ENCODE measurements at regions not wholly inside any gene's neighbourhood (a gene's known extent, or its start where the extent isn't known, plus 50 kb on each side); places are given as distances from the start of the nearest gene placed in this dataset.

GRCh38 chr2:53035153-53035552 is 732.5 kb upstream of the CHAC2 start:
- H3K36me3 ChIP-seq (ENCODE audit: control insufficient read depth in 2 of 2, insufficient read depth in 1 of 2, low read length in 2 of 2) = no peaks in the 10 kb centered on the region
- TF ChIP-seq ZNF324 (tag by site-specific recombination; IDR thresholded peaks at IDR 0.05) (no peak), KLF8 (tag by site-specific recombination; IDR thresholded peaks at IDR 0.05) (no peak), ZFP69B (tag by site-specific recombination; IDR thresholded peaks at IDR 0.05) (no peak), ZNF624 (tag by site-specific recombination; IDR thresholded peaks at IDR 0.05) (no peak), ZNF146 (tag by site-specific recombination; IDR thresholded peaks at IDR 0.05) (no peak), ZXDB (tag by site-specific recombination; IDR thresholded peaks at IDR 0.05) (no peak), ZBTB11 (tag by site-specific recombination; conservative IDR thresholded peaks at IDR 0.05; ENCODE audit: low read depth) (no peak), ZNF549 (tag by site-specific recombination; IDR thresholded peaks at IDR 0.05) (no peak), HIC1 (tag by site-specific recombination; IDR thresholded peaks at IDR 0.05) (no peak)
- ChIA-PET POLR2A (no interaction called here), CTCF (no interaction called here)
- H3K4me1 ChIP-seq (ENCODE audit: control insufficient read depth, insufficient read depth, low read length) = no peaks in the 10 kb centered on the region
- no peaks in the 10 kb centered on the region for H3K9me3 ChIP-seq (ENCODE audit: control insufficient read depth, insufficient read depth, low read depth, low read length)
- no peak overlapping the region for H3K4me3 ChIP-seq (ENCODE audit: low read depth, low read length)
- H3K27ac ChIP-seq (ENCODE audit: extremely low read depth, low read depth, low read length) = no peak overlapping the region

GRCh38 chr2:53033411-53033810 is 734.2 kb upstream of the CHAC2 start:
- no peak overlapping the region for H3K27ac ChIP-seq (ENCODE audit: extremely low read depth, low read depth, low read length)
- no peak overlapping the region for H3K4me3 ChIP-seq (ENCODE audit: low read depth, low read length)
- H3K36me3 ChIP-seq (ENCODE audit: control insufficient read depth in 2 of 2, insufficient read depth in 1 of 2, low read length in 2 of 2) = no peaks in the 10 kb centered on the region
- H3K4me1 ChIP-seq (ENCODE audit: control insufficient read depth, insufficient read depth, low read length) = no peaks in the 10 kb centered on the region
- CTCF ChIA-PET = interaction anchor here (0.6 kb wide), 1 partner anchor 10 kb away, joined by 6 read pairs; no protein-coding TSS in a partner anchor
- no peaks in the 10 kb centered on the region for H3K9me3 ChIP-seq (ENCODE audit: control insufficient read depth, insufficient read depth, low read depth, low read length)
- POLR2A ChIA-PET = no interaction called here
- no peak for TF ChIP-seq INSM2 (tag by site-specific recombination; IDR thresholded peaks at IDR 0.05)
- no peak for TF ChIP-seq ZNF248 (tag by site-specific recombination; IDR thresholded peaks at IDR 0.05)
- no peak for TF ChIP-seq ZNF416 (tag by site-specific recombination; IDR thresholded peaks at IDR 0.05)
- TF ChIP-seq ZBTB20 (tag by site-specific recombination; IDR thresholded peaks at IDR 0.05) = no peak
- TF ChIP-seq ZNF558 (tag by site-specific recombination; IDR thresholded peaks at IDR 0.05) = no peak
- TF ChIP-seq ZNF335 (tag by site-specific recombination; conservative IDR thresholded peaks at IDR 0.05) = no peak
- no peak for TF ChIP-seq ZNF10 (tag by site-specific recombination; IDR thresholded peaks at IDR 0.05)
- no peak for TF ChIP-seq ZNF580 (tag by site-specific recombination; IDR thresholded peaks at IDR 0.05)
- TF ChIP-seq SP7 (tag by site-specific recombination; IDR thresholded peaks at IDR 0.05) = no peak
- no peak for TF ChIP-seq ZNF292 (tag by site-specific recombination; IDR thresholded peaks at IDR 0.05; ENCODE audit: borderline replicate concordance, low read depth)
- no peak for TF ChIP-seq ZBTB49 (tag by site-specific recombination; IDR thresholded peaks at IDR 0.05; ENCODE audit: low read depth)
- TF ChIP-seq ZBTB6 (tag by site-specific recombination; IDR thresholded peaks at IDR 0.05) = no peak
- no peak for TF ChIP-seq ZNF366 (tag by site-specific recombination; conservative IDR thresholded peaks at IDR 0.05)
- no peak for TF ChIP-seq ZNF274 (IDR thresholded peaks at IDR 0.05; ENCODE audit: low read length)
- no peak for TF ChIP-seq ZNF274 (tag by site-specific recombination; IDR thresholded peaks at IDR 0.05; ENCODE audit: borderline replicate concordance)
- no peak for TF ChIP-seq SALL2 (tag by site-specific recombination; IDR thresholded peaks at IDR 0.05; ENCODE audit: borderline replicate concordance)
- TF ChIP-seq ZNF560 (tag by site-specific recombination; IDR thresholded peaks at IDR 0.05; ENCODE audit: borderline replicate concordance) = no peak
